ENCODE measurements at regions not wholly inside any gene's neighbourhood (a gene's known extent, or its start where the extent isn't known, plus 50 kb on each side); places are given as distances from the start of the nearest gene placed in this dataset.

- Mint-ChIP-seq H3K9me3 (peaks cover 12% of the 10 kb centered on the region), H3K27me3 (ENCODE audit: low read depth) (no peaks in the 10 kb centered on the region), H3K4me3 (no peak overlapping the region), H3K36me3 (ENCODE audit: low read depth) (peaks cover 4% of the 10 kb centered on the region), H3K27ac (ENCODE audit: unreplicated experiment) (no peak overlapping the region), H3K4me1 (no peaks in the 10 kb centered on the region)
- no peak for TF ChIP-seq CTCF (conservative IDR thresholded peaks at IDR 0.05)
- no peak for DNase-seq (ENCODE audit: low read depth, low spot score)
These were observed 486.1 kb upstream of the UBE2E3 start for GRCh38 chr2:180494286-180494685.

GRCh38 chr2:180482696-180483095 is 475.6 kb upstream of the CWC22 start:
- Mint-ChIP-seq H3K27ac (ENCODE audit: unreplicated experiment) (no peak overlapping the region), H3K4me3 (no peak overlapping the region)
- TF ChIP-seq CTCF (conservative IDR thresholded peaks at IDR 0.05), result no peak

GRCh38 chr2:180481998-180482397 is 474.9 kb upstream of the CWC22 start:
- no peak for TF ChIP-seq CTCF (conservative IDR thresholded peaks at IDR 0.05)
- H3K4me3 Mint-ChIP-seq, result no peak overlapping the region
- H3K4me1 Mint-ChIP-seq, result no peaks in the 10 kb centered on the region
- H3K9me3 Mint-ChIP-seq, result no peaks in the 10 kb centered on the region
- H3K27ac Mint-ChIP-seq (ENCODE audit: unreplicated experiment), result no peak overlapping the region
- no peaks in the 10 kb centered on the region for H3K27me3 Mint-ChIP-seq (ENCODE audit: low read depth)
- H3K36me3 Mint-ChIP-seq (ENCODE audit: low read depth), result no peaks in the 10 kb centered on the region
- DNase-seq (ENCODE audit: low read depth, low spot score), result no peak

More at GRCh38 chr2:180482696-180483095, 475.6 kb upstream of the CWC22 start:
- no peaks in the 10 kb centered on the region for H3K4me1 Mint-ChIP-seq
- H3K27me3 Mint-ChIP-seq (ENCODE audit: low read depth), result no peaks in the 10 kb centered on the region
- no peak for DNase-seq (ENCODE audit: low read depth, low spot score)
- no peaks in the 10 kb centered on the region for H3K36me3 Mint-ChIP-seq (ENCODE audit: low read depth)
- H3K9me3 Mint-ChIP-seq, result no peaks in the 10 kb centered on the region

- no peak for TF ChIP-seq CTCF (conservative IDR thresholded peaks at IDR 0.05)
- no peak overlapping the region for H3K4me3 Mint-ChIP-seq
- DNase-seq (ENCODE audit: low read depth, low spot score), result no peak
- no peaks in the 10 kb centered on the region for H3K4me1 Mint-ChIP-seq
- no peaks in the 10 kb centered on the region for H3K27me3 Mint-ChIP-seq (ENCODE audit: low read depth)
- H3K36me3 Mint-ChIP-seq (ENCODE audit: low read depth), result no peaks in the 10 kb centered on the region
- no peak overlapping the region for H3K27ac Mint-ChIP-seq (ENCODE audit: unreplicated experiment)
- no peaks in the 10 kb centered on the region for H3K9me3 Mint-ChIP-seq
These were observed 471.8 kb upstream of the CWC22 start for GRCh38 chr2:180478883-180479282.

- Mint-ChIP-seq H3K4me1 (no peaks in the 10 kb centered on the region), H3K36me3 (ENCODE audit: low read depth) (no peaks in the 10 kb centered on the region), H3K27ac (ENCODE audit: unreplicated experiment) (no peak overlapping the region), H3K27me3 (ENCODE audit: low read depth) (no peaks in the 10 kb centered on the region), H3K4me3 (no peak overlapping the region), H3K9me3 (peaks cover 2% of the 10 kb centered on the region)
- no peak for TF ChIP-seq CTCF (conservative IDR thresholded peaks at IDR 0.05)
- DNase-seq (ENCODE audit: low read depth, low spot score), result no peak
These were observed 467.6 kb upstream of the CWC22 start for GRCh38 chr2:180474716-180475115.

- peaks cover 2% of the 10 kb centered on the region for H3K9me3 Mint-ChIP-seq
- no peak overlapping the region for H3K4me3 Mint-ChIP-seq
- no peak for TF ChIP-seq CTCF (conservative IDR thresholded peaks at IDR 0.05)
- H3K27me3 Mint-ChIP-seq (ENCODE audit: low read depth), result no peaks in the 10 kb centered on the region
- H3K27ac Mint-ChIP-seq (ENCODE audit: unreplicated experiment), result no peak overlapping the region
- H3K36me3 Mint-ChIP-seq (ENCODE audit: low read depth), result no peaks in the 10 kb centered on the region
- no peak for DNase-seq (ENCODE audit: low read depth, low spot score)
- H3K4me1 Mint-ChIP-seq, result no peaks in the 10 kb centered on the region
These were observed 466.4 kb upstream of the CWC22 start for GRCh38 chr2:180473456-180473855.
